Right lobe of liver (tissue), 4 donors: ENCODE measurements at regions not wholly inside any gene's neighbourhood (a gene's known extent, or its start where the extent isn't known, plus 50 kb on each side); places are given as distances from the start of the nearest gene placed in this dataset.

Experiments
- POLR2A ChIP-seq: fragments of 450-650 bp; IDR thresholded peaks from one replicate; pipeline ENCODE4 v1.6.1; 2017; ENCODE audit warnings: antibody characterized with exemption, mild to moderate bottlenecking
- TF ChIP-seq, protein P1 (sequence below), 4 donors: fragments of 200-600 bp in 3 of 4; fragments of 450-650 bp in 1 of 4; IDR thresholded peaks; one replicate each; pipeline versions ENCODE4 v1.5.1 to v1.8.0; 2016 to 2022; ENCODE audit warnings: antibody characterized with exemption in 4 of 4, mild to moderate bottlenecking in 2 of 4
- donor health status: DM: no; HTN: no; CAD: no.
- donor health status: DM: no; HTN: no; CAD: no.
- donor health status: DM: no; HTN: yes; CAD: no.

DNA sequence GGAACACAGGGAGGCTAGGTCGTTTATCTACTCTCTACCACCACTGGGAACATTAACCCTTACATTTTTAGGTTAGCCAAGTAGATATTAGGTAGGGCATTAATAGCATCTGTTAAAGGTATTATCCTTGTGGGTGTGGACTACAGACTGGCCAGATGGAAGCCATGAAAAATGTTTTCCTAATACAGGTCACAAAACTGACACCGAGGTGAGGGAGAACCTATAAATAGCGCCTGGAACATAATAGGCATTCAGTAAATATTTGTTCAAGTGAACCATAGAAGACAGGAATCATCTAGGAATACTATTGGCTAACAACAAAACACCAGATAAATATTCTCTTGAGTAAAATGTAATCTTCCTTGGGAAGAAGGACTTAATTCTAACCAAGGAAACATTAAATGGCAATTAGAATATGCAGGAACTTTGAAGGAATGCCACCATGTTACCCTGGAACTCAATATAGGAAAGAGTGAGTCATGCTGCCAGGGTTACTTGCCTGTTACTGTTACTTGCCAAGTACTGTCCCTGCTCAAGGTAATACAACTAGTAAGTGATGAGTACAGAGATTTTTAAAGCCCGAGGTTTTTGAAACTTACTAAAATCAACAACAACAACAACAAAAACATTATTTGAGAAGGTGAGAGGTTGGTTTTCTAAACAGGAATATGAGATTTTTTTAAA is 79.0 kb downstream of the SOX3 start:
- TF ChIP-seq, protein P1, sequence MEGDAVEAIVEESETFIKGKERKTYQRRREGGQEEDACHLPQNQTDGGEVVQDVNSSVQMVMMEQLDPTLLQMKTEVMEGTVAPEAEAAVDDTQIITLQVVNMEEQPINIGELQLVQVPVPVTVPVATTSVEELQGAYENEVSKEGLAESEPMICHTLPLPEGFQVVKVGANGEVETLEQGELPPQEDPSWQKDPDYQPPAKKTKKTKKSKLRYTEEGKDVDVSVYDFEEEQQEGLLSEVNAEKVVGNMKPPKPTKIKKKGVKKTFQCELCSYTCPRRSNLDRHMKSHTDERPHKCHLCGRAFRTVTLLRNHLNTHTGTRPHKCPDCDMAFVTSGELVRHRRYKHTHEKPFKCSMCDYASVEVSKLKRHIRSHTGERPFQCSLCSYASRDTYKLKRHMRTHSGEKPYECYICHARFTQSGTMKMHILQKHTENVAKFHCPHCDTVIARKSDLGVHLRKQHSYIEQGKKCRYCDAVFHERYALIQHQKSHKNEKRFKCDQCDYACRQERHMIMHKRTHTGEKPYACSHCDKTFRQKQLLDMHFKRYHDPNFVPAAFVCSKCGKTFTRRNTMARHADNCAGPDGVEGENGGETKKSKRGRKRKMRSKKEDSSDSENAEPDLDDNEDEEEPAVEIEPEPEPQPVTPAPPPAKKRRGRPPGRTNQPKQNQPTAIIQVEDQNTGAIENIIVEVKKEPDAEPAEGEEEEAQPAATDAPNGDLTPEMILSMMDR (IDR thresholded peaks at IDR 0.05), result no peak
- TF ChIP-seq POLR2A, result no peak
